ENCODE measurements at regions not wholly inside any gene's neighbourhood (a gene's known extent, or its start where the extent isn't known, plus 50 kb on each side); places are given as distances from the start of the nearest gene placed in this dataset.

DNA sequence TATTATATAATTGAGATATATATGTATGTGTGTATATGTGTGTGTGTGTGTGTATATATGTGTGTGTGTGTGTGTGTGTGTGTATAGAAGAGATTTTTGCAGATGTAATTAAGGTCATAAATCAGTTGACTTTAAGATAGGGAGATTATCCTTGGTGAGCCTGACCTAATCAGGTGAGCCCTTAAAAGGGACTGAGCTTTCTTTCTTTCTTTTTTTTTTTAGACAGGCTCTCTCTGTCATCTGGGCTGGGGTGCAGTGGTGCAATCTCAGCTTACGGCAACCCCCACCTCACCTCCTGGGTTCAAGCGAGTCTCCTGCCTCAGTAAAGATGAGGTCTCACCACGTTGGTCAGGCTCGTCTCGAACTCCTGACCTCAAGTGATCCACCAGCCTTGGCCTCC lies 155.1 kb upstream of the RASGEF1B start:
- no peak for TF ChIP-seq TARDBP (IDR thresholded peaks at IDR 0.05)
- no peak for TF ChIP-seq SUZ12 (IDR thresholded peaks at IDR 0.05)
- no peak for TF ChIP-seq ELF4 (IDR thresholded peaks at IDR 0.05)
- no peak for TF ChIP-seq CTBP1 (IDR thresholded peaks at IDR 0.05; ENCODE audit: borderline replicate concordance)
- TF ChIP-seq FOXM1 (IDR thresholded peaks at IDR 0.05; ENCODE audit: borderline replicate concordance) = no peak
- no peak for TF ChIP-seq SP1 (IDR thresholded peaks at IDR 0.05)
- no peak for TF ChIP-seq ZNF384 (IDR thresholded peaks at IDR 0.05)
- TF ChIP-seq ARNT (IDR thresholded peaks at IDR 0.05) = no peak
- TF ChIP-seq FOXA1 (IDR thresholded peaks at IDR 0.05) = no peak

All from HEK293T (cell line).